Panc1 (cell line): ENCODE measurements at regions not wholly inside any gene's neighbourhood (a gene's known extent, or its start where the extent isn't known, plus 50 kb on each side); places are given as distances from the start of the nearest gene placed in this dataset.
"Not testable (repeated sequence)": the region's sequence is repeated elsewhere in the genome, so short reads cannot be mapped to it uniquely, and the experiment has no call there.

ENCODE experiments used
- ATAC-seq: fragments of 200-7000 bp; cut with Tn5 transposase; 2 replicates; pipeline ENCODE4 v1.9.1; 2020; ENCODE audit warnings: mild to moderate bottlenecking, moderate library complexity
- BruUV-seq: library from RNA; stranded (reverse); fragments of 400-500 nt; replicated peaks from 2 replicates; lab custom pipeline; 2021; lab: Mats Ljungman, UMichigan
- CTCF ChIA-PET: fragments of 300-600 bp; sonication (Branson Sonifier 250); formaldehyde crosslinking; loops from one replicate; lab custom pipeline; 2022; ENCODE audit warnings: antibody characterized with exemption; lab: Charles Lee
- POLR2A ChIA-PET: fragments of 300-600 bp; sonication (Branson Sonifier 250); formaldehyde crosslinking; loops from one replicate; lab custom pipeline; 2022; ENCODE audit warnings: antibody characterized with exemption; lab: Charles Lee
- DNase-seq: peaks from one replicate; pipeline ENCODE4 v3.0.0-alpha.2; 2010; ENCODE audit warnings: low read depth, low spot score
- H3K27ac ChIP-seq: 2 replicates; pipeline ENCODE4 v1.5.1; 2011; ENCODE audit warnings: mild to moderate bottlenecking, low read length, inconsistent platforms
- H3K27me3 ChIP-seq: fragments of 200-500 bp; sonication (Bioruptor generic); 2 replicates; pipeline ENCODE4 v1.6.0; 2014; ENCODE audit warnings: low read length, inconsistent platforms; ENCODE audit not compliant: control insufficient read depth, insufficient read depth
- H3K36me3 ChIP-seq: fragments of 200-500 bp; sonication (Bioruptor generic); 2 replicates; pipeline ENCODE4 v1.5.1; 2014; ENCODE audit warnings: inconsistent platforms, mild to moderate bottlenecking, low read length, moderate library complexity; ENCODE audit not compliant: control insufficient read depth, insufficient read depth
- H3K4me1 ChIP-seq: 2 replicates; pipeline ENCODE4 v1.5.1; 2011; ENCODE audit warnings: inconsistent platforms, mild to moderate bottlenecking, low read length, moderate library complexity; ENCODE audit not compliant: control insufficient read depth, insufficient read depth
- H3K4me3 ChIP-seq, 2 experiments: 2 replicates each; pipeline ENCODE4 v1.5.1; 2011 to 2012; ENCODE audit warnings: low read depth in 2 of 2, low read length in 2 of 2, mild to moderate bottlenecking in 2 of 2, inconsistent platforms in 1 of 2, moderate library complexity in 1 of 2
- H3K9me3 ChIP-seq: fragments of 200-500 bp; sonication (Bioruptor generic); 2 replicates; pipeline ENCODE4 v1.5.1; 2014; ENCODE audit warnings: low read depth, mild to moderate bottlenecking, inconsistent platforms, low read length, moderate library complexity; ENCODE audit not compliant: control insufficient read depth, insufficient read depth
- POLR2AphosphoS5 ChIP-seq: IDR thresholded peaks from 2 replicates; pipeline ENCODE4 v1.6.1; 2012; ENCODE audit warnings: mild to moderate bottlenecking, low read depth, low read length, moderate library complexity
- REST ChIP-seq, 2 experiments: IDR thresholded peaks; 2 replicates each; pipeline ENCODE4 v1.6.1; 2011 to 2012; ENCODE audit warnings: low read depth in 2 of 2, control low read depth in 1 of 2, low read length in 1 of 2, mild to moderate bottlenecking in 1 of 2, moderate library complexity in 1 of 2; ENCODE audit not compliant: insufficient read depth in 1 of 2
- SIN3A ChIP-seq: IDR thresholded peaks from 2 replicates; pipeline ENCODE4 v1.6.1; 2012; ENCODE audit warnings: low read depth, mild to moderate bottlenecking, low read length, moderate library complexity, borderline replicate concordance; ENCODE audit not compliant: insufficient read depth
- TCF7L2 ChIP-seq: IDR thresholded peaks from 2 replicates; pipeline ENCODE4 v1.6.1; 2011; ENCODE audit warnings: mild to moderate bottlenecking, low read depth, low read length, inconsistent platforms
- in situ Hi-C: cut with HindIII; loops from 2 replicates; pipeline ENCODE4 v1.10.0; 2016; ENCODE audit warnings: low sequenced_read_pairs, low pct_unique_long_range_greater_than_20kb
- intact Hi-C: fragments of 100-400 bp; cut with micrococcal nuclease; formaldehyde crosslinking; loops from one replicate; pipeline ENCODE4 v1.10.0; 2022; ENCODE audit not compliant: unreplicated experiment
- TF ChIP-seq, protein P1 (sequence below): fragments of 450-650 bp; IDR thresholded peaks from 2 replicates; pipeline ENCODE4 v1.5.1; 2017; ENCODE audit warnings: mild to moderate bottlenecking

DNA sequence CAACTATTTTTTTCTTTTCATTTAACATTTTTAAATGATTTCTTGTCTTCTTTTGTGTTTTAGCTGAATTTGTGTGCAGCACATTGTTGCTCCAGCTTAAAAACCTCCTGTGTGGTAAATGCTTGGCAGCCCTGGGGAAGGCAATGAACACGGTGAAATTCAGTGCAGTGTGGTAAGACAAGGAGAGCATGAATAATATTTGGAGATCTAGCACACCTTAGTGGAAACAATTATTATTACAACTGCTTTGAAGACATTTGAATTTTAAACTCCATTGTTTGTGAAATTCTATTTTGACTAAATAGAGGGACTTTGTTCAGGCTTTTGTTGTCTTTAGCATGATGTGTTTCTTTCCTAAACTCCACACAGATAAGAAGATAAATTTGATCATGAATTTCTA is 242.6 kb upstream of the CXADR start:
- TF ChIP-seq TCF7L2 = no peak
- TF ChIP-seq, protein P1, sequence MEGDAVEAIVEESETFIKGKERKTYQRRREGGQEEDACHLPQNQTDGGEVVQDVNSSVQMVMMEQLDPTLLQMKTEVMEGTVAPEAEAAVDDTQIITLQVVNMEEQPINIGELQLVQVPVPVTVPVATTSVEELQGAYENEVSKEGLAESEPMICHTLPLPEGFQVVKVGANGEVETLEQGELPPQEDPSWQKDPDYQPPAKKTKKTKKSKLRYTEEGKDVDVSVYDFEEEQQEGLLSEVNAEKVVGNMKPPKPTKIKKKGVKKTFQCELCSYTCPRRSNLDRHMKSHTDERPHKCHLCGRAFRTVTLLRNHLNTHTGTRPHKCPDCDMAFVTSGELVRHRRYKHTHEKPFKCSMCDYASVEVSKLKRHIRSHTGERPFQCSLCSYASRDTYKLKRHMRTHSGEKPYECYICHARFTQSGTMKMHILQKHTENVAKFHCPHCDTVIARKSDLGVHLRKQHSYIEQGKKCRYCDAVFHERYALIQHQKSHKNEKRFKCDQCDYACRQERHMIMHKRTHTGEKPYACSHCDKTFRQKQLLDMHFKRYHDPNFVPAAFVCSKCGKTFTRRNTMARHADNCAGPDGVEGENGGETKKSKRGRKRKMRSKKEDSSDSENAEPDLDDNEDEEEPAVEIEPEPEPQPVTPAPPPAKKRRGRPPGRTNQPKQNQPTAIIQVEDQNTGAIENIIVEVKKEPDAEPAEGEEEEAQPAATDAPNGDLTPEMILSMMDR = peak; percentile 44; the same call in 1 of the 2 replicates
- Histone ChIP-seq H3K27me3 (no peaks in the 10 kb centered on the region), H3K4me1 (no peaks in the 10 kb centered on the region; the same call in 1 of the 2 replicates), H3K27ac (no peak overlapping the region), H3K9me3 (no peaks in the 10 kb centered on the region), H3K36me3 (no peaks in the 10 kb centered on the region), H3K4me3 (no peak overlapping the region)
- ATAC-seq (peak; percentile 63; the same call in 1 of the 2 replicates), DNase-seq (no peak)
- ChIA-PET POLR2A (no interaction called here), CTCF (no interaction called here)
- intact Hi-C loops = no loop called here
- BruUV-seq = no TSS peak
- in situ Hi-C loops = no loop called here

GRCh38 chr21:17279663-17280062 is 233.2 kb upstream of the CXADR start:
- ATAC-seq = no peak
- no peaks in the 10 kb centered on the region for H3K4me1 ChIP-seq
- no TSS peak for BruUV-seq

GRCh38 chr21:17293016-17293562 is 219.8 kb upstream of the CXADR start:
- H3K36me3 ChIP-seq, in situ Hi-C loops, BruUV-seq, ATAC-seq, DNase-seq, POLR2A ChIA-PET, H3K9me3 ChIP-seq, H3K27ac ChIP-seq, CTCF ChIA-PET, H3K4me1 ChIP-seq, H3K4me3 ChIP-seq, H3K27me3 ChIP-seq, intact Hi-C loops: not testable (repeated sequence)

More at GRCh38 chr21:17279663-17280062, 233.2 kb upstream of the CXADR start:
- no peak for TF ChIP-seq TCF7L2
- 0 out of 4 replicates have a peak, but pooled peaks of 1 of the 2 experiments have one; percentile 21 for TF ChIP-seq REST (IDR thresholded peaks at IDR 0.05; ENCODE audit: insufficient read depth in 1 of 2, low read depth in 2 of 2, low read length in 1 of 2)
- TF ChIP-seq SIN3A = no peak
- TF ChIP-seq POLR2AphosphoS5 = no peak
- TF ChIP-seq, protein P1 = no peak
- no peak for DNase-seq
- in situ Hi-C loops = no loop called here
- H3K4me3 ChIP-seq = no peak overlapping the region
- no peak overlapping the region for H3K27ac ChIP-seq
- CTCF ChIA-PET = no interaction called here
- intact Hi-C loops = no loop called here
- no peaks in the 10 kb centered on the region for H3K36me3 ChIP-seq
- H3K9me3 ChIP-seq = no peaks in the 10 kb centered on the region
- no peaks in the 10 kb centered on the region for H3K27me3 ChIP-seq
- POLR2A ChIA-PET = no interaction called here
